ENCODE measurements at regions not wholly inside any gene's neighbourhood (a gene's known extent, or its start where the extent isn't known, plus 50 kb on each side); places are given as distances from the start of the nearest gene placed in this dataset.

- Histone ChIP-seq H3K4me3 (no peak overlapping the region), H3K4me1 (no peaks in the 10 kb centered on the region), H3K9me3 (no peaks in the 10 kb centered on the region), H3K36me3 (no peaks in the 10 kb centered on the region), H3K27me3 (no peaks in the 10 kb centered on the region), H3K27ac (no peak overlapping the region)
- no peak for TF ChIP-seq CTCF (IDR thresholded peaks at IDR 0.05)
- intact Hi-C loops (cut with DNase I), result no loop called here
- DNase-seq (no peak), ATAC-seq (no peak)
Measured at GRCh38 chr4:3642056-3642630, 109.9 kb upstream of the LRPAP1 start.

GRCh38 chr4:3641501-3641900 lies 109.3 kb upstream of the LRPAP1 start:
- Histone ChIP-seq H3K27ac (no peak overlapping the region), H3K4me1 (no peaks in the 10 kb centered on the region), H3K9me3 (no peaks in the 10 kb centered on the region), H3K36me3 (no peaks in the 10 kb centered on the region), H3K4me3 (no peak overlapping the region), H3K27me3 (no peaks in the 10 kb centered on the region)
- no peak for ATAC-seq
- DNase-seq, result no peak
- no peak for TF ChIP-seq CTCF (IDR thresholded peaks at IDR 0.05)
- intact Hi-C loops (cut with DNase I), result no loop called here

GRCh38 chr4:3640587-3640962 lies 108.4 kb upstream of the LRPAP1 start:
- Histone ChIP-seq H3K36me3 (no peaks in the 10 kb centered on the region), H3K27me3 (no peaks in the 10 kb centered on the region), H3K9me3 (no peaks in the 10 kb centered on the region), H3K4me1 (no peaks in the 10 kb centered on the region), H3K27ac (no peak overlapping the region), H3K4me3 (no peak overlapping the region)
- ATAC-seq (no peak), DNase-seq (no peak)
- intact Hi-C loops (cut with DNase I), result no loop called here
- TF ChIP-seq CTCF (IDR thresholded peaks at IDR 0.05), result no peak

- intact Hi-C loops (cut with DNase I), result no loop called here
- no peaks in the 10 kb centered on the region for H3K4me1 ChIP-seq
- H3K27ac ChIP-seq, result no peak overlapping the region
- no peak overlapping the region for H3K4me3 ChIP-seq
- no peak for TF ChIP-seq CTCF (IDR thresholded peaks at IDR 0.05)
- H3K27me3 ChIP-seq, result no peaks in the 10 kb centered on the region
- H3K36me3 ChIP-seq, result no peaks in the 10 kb centered on the region
- no peak for DNase-seq
- no peaks in the 10 kb centered on the region for H3K9me3 ChIP-seq
- ATAC-seq, result no peak
Measured at GRCh38 chr4:3639613-3640586, 107.7 kb upstream of the LRPAP1 start.

GRCh38 chr4:3638080-3638795 lies 106.0 kb upstream of the LRPAP1 start:
- intact Hi-C loops (cut with DNase I), result no loop called here
- ATAC-seq (no peak), DNase-seq (no peak)
- no peak for TF ChIP-seq CTCF (IDR thresholded peaks at IDR 0.05)
- H3K27me3 ChIP-seq, result no peaks in the 10 kb centered on the region
- no peak overlapping the region for H3K27ac ChIP-seq
- no peaks in the 10 kb centered on the region for H3K9me3 ChIP-seq
- no peaks in the 10 kb centered on the region for H3K4me1 ChIP-seq
- no peak overlapping the region for H3K4me3 ChIP-seq
- no peaks in the 10 kb centered on the region for H3K36me3 ChIP-seq
